Uterus (tissue), 3 donors: ENCODE measurements at regions not wholly inside any gene's neighbourhood (a gene's known extent, or its start where the extent isn't known, plus 50 kb on each side); places are given as distances from the start of the nearest gene placed in this dataset.

Source experiments
- DNase-seq, 2 donors: peaks; one replicate each; pipeline ENCODE4 v3.0.0-alpha.2; 2019 to 2020
- H3K27ac ChIP-seq, 2 donors: fragments of 200-600 bp; sonication (generic); 1 replicate in 1 of 2; 2 replicates in 1 of 2; pipeline ENCODE4 v1.5.1; 2016 to 2018
- H3K27me3 ChIP-seq, 2 donors: fragments of 200-600 bp; sonication (generic); one replicate each; pipeline ENCODE4 v1.5.1; 2018 to 2019; ENCODE audit warnings: control low read depth in 1 of 2
- H3K36me3 ChIP-seq, 2 donors: fragments of 200-600 bp; sonication (generic); one replicate each; pipeline ENCODE4 v1.5.1; 2019; ENCODE audit warnings: control low read depth in 1 of 2
- H3K4me1 ChIP-seq, 2 donors: fragments of 200-600 bp; sonication (generic); one replicate each; pipeline ENCODE4 v1.5.1; 2018 to 2019; ENCODE audit warnings: control low read depth in 1 of 2
- H3K4me3 ChIP-seq, 2 donors: fragments of 200-600 bp; sonication (generic); 1 replicate in 1 of 2; 2 replicates in 1 of 2; pipeline ENCODE4 v1.5.1; 2018 to 2019; ENCODE audit warnings: mild to moderate bottlenecking in 1 of 2
- H3K9me3 ChIP-seq, 2 donors: fragments of 200-600 bp; sonication (generic); one replicate each; pipeline ENCODE4 v1.5.1; 2019; ENCODE audit warnings: control low read depth in 1 of 2
- POLR2A ChIP-seq, 2 donors: fragments of 450-650 bp; IDR thresholded peaks; one replicate each; pipeline ENCODE4 v1.6.1; 2016; ENCODE audit warnings: antibody characterized with exemption in 2 of 2, mild to moderate bottlenecking in 1 of 2, moderate library complexity in 1 of 2
- intact Hi-C: fragments of 100-400 bp; cut with DNase I; formaldehyde crosslinking; loops from one replicate; pipeline ENCODE4 v1.15.1; 2023; ENCODE audit warnings: low total_unique reads
- TF ChIP-seq, protein P1 (sequence below), 4 experiments: fragments of 200-600 bp in 2 of 4; fragments of 450-650 bp in 2 of 4; sonication (generic) in 2 of 4; IDR thresholded peaks; one replicate each; pipeline ENCODE4 v1.5.1; 2016 to 2019; ENCODE audit warnings: antibody characterized with exemption in 4 of 4, mild to moderate bottlenecking in 2 of 4, moderate library complexity in 1 of 4
- donor health status: DM: yes; HTN: yes; CAD: no.

GRCh38 chr6:56838016-56838555, 116.8 kb upstream of the BEND6 start:
- Histone ChIP-seq H3K27me3 (no peaks in the 10 kb centered on the region), H3K36me3 (no peaks in the 10 kb centered on the region), H3K9me3 (no peaks in the 10 kb centered on the region), H3K4me1 (peaks cover 0 to 13% of the 10 kb centered on the region in 2 donors), H3K4me3 (no peak overlapping the region), H3K27ac (no peak overlapping the region)
- TF ChIP-seq, protein P1, sequence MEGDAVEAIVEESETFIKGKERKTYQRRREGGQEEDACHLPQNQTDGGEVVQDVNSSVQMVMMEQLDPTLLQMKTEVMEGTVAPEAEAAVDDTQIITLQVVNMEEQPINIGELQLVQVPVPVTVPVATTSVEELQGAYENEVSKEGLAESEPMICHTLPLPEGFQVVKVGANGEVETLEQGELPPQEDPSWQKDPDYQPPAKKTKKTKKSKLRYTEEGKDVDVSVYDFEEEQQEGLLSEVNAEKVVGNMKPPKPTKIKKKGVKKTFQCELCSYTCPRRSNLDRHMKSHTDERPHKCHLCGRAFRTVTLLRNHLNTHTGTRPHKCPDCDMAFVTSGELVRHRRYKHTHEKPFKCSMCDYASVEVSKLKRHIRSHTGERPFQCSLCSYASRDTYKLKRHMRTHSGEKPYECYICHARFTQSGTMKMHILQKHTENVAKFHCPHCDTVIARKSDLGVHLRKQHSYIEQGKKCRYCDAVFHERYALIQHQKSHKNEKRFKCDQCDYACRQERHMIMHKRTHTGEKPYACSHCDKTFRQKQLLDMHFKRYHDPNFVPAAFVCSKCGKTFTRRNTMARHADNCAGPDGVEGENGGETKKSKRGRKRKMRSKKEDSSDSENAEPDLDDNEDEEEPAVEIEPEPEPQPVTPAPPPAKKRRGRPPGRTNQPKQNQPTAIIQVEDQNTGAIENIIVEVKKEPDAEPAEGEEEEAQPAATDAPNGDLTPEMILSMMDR (IDR thresholded peaks at IDR 0.05), result no peak
- TF ChIP-seq POLR2A (IDR thresholded peaks at IDR 0.05), result no peak
- intact Hi-C loops, result no loop called here
- DNase-seq, result no peak

- H3K27ac ChIP-seq, result no peak overlapping the region
- no peak overlapping the region for H3K4me3 ChIP-seq
- no peaks in the 10 kb centered on the region for H3K27me3 ChIP-seq
- no peak for DNase-seq
- no peaks in the 10 kb centered on the region for H3K36me3 ChIP-seq
- intact Hi-C loops, result no loop called here
- TF ChIP-seq, protein P1 (IDR thresholded peaks at IDR 0.05), result no peak
- no peak for TF ChIP-seq POLR2A (IDR thresholded peaks at IDR 0.05)
- H3K4me1 ChIP-seq, result peaks cover 0 to 12% of the 10 kb centered on the region in 2 donors
- H3K9me3 ChIP-seq, result no peaks in the 10 kb centered on the region
These were observed 117.5 kb upstream of the BEND6 start for GRCh38 chr6:56837322-56837894.

DNA sequence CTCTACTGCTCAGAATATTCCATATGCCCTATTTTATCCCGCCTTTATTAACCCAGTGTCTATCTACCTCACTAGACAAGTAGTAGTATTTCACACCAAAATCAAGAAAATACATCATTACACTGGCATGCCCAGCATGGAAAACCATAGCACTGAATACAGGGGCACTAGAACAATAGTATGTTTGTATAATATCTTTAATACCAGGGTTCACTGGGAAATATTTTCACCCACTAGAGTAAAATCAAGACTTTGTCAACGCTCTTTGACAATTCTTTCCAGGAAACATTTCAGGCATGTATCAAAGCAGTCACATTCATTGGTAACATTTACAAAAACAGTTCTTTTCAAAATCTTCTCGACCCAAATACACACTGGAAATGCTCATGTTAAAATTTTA, 119.3 kb upstream of the BEND6 start:
- DNase-seq, result no peak
- TF ChIP-seq, protein P1 (IDR thresholded peaks at IDR 0.05), result no peak
- no peak for TF ChIP-seq POLR2A (IDR thresholded peaks at IDR 0.05)
- Histone ChIP-seq H3K4me1 (no peaks in the 10 kb centered on the region), H3K36me3 (no peaks in the 10 kb centered on the region), H3K27ac (no peak overlapping the region), H3K4me3 (no peak overlapping the region), H3K27me3 (no peaks in the 10 kb centered on the region), H3K9me3 (no peaks in the 10 kb centered on the region)
- intact Hi-C loops, result no loop called here

GRCh38 chr6:56833873-56834272, 121.0 kb upstream of the BEND6 start:
- H3K27ac ChIP-seq, result no peak overlapping the region
- H3K4me3 ChIP-seq, result no peak overlapping the region
- no peaks in the 10 kb centered on the region for H3K27me3 ChIP-seq
- H3K36me3 ChIP-seq, result no peaks in the 10 kb centered on the region
- H3K9me3 ChIP-seq, result no peaks in the 10 kb centered on the region
- no peak for DNase-seq
- TF ChIP-seq POLR2A (IDR thresholded peaks at IDR 0.05), result no peak
- TF ChIP-seq, protein P1 (IDR thresholded peaks at IDR 0.05), result no peak
- H3K4me1 ChIP-seq, result no peaks in the 10 kb centered on the region
- intact Hi-C loops, result no loop called here

GRCh38 chr6:56833127-56833791, 121.6 kb upstream of the BEND6 start:
- Histone ChIP-seq H3K27ac (no peak overlapping the region), H3K9me3 (no peaks in the 10 kb centered on the region), H3K4me3 (no peak overlapping the region), H3K27me3 (no peaks in the 10 kb centered on the region), H3K4me1 (no peaks in the 10 kb centered on the region), H3K36me3 (no peaks in the 10 kb centered on the region)
- intact Hi-C loops, result no loop called here
- no peak for DNase-seq
- TF ChIP-seq, protein P1 (IDR thresholded peaks at IDR 0.05), result no peak
- no peak for TF ChIP-seq POLR2A (IDR thresholded peaks at IDR 0.05)
